ENCODE measurements at regions not wholly inside any gene's neighbourhood (a gene's known extent, or its start where the extent isn't known, plus 50 kb on each side); places are given as distances from the start of the nearest gene placed in this dataset.

DNA sequence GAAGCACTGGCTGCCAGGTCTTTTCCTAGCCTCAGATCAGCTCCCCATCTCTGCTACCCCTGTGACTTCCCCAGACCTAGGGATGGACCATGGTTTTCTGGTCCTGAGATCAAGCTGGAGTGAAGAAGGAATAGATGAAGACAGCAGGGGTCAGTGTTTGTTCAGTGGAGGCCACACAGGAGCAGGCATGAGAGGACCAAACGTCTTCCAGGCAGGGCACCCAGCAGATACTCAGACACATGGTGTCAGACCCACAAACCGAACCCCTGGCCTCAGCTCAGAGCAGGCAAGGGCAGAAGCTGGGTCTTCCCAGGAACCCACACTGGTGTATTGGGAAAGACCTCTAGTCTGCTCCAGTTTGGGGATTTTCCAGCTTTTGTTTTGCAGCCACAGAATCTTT is 189.7 kb downstream of the IRX5 start:
- H3K27ac Mint-ChIP-seq (ENCODE audit: unreplicated experiment), result no peak overlapping the region
- no peak overlapping the region for H3K9ac ChIP-seq (ENCODE audit: low read length)
- H3K27me3 Mint-ChIP-seq (ENCODE audit: low read depth, unreplicated experiment), result peaks cover 31% of the 10 kb centered on the region
- no peak overlapping the region for H3K27ac ChIP-seq (ENCODE audit: low read depth, low read length)
- no peaks in the 10 kb centered on the region for H3K9me3 ChIP-seq (ENCODE audit: insufficient read depth, low read depth, low read length)
- H3K4me3 ChIP-seq (ENCODE audit: insufficient read depth, low read depth, low read length), result no peak overlapping the region
- no peaks in the 10 kb centered on the region for H3K9me3 Mint-ChIP-seq (ENCODE audit: unreplicated experiment)
- no peak overlapping the region for H3K4me3 Mint-ChIP-seq (ENCODE audit: unreplicated experiment)
- H4K20me1 ChIP-seq (ENCODE audit: insufficient read depth, low read length), result no peaks in the 10 kb centered on the region
- H3K4me1 Mint-ChIP-seq (ENCODE audit: low read depth, unreplicated experiment), result no peaks in the 10 kb centered on the region
- H3K36me3 ChIP-seq (ENCODE audit: insufficient read depth, low read length), result no peaks in the 10 kb centered on the region
- no peak overlapping the region for H3K4me2 ChIP-seq (ENCODE audit: low read length)
- no peak overlapping the region for H2AFZ ChIP-seq (ENCODE audit: low read depth, low read length)
- DNase-seq (ENCODE audit: low read depth) (no peak), FAIRE-seq (no peak)
- no peaks in the 10 kb centered on the region for H3K36me3 Mint-ChIP-seq (ENCODE audit: low read depth, unreplicated experiment)
- TF ChIP-seq EZH2 (IDR thresholded peaks at IDR 0.05; ENCODE audit: insufficient read depth, low read length), result no peak
- TF ChIP-seq CTCF (IDR thresholded peaks at IDR 0.05; ENCODE audit: insufficient read depth, low read depth, low read length), result no peak
- no peaks in the 10 kb centered on the region for H3K27me3 ChIP-seq (ENCODE audit: insufficient read depth, low read length)
- H3K4me1 ChIP-seq (ENCODE audit: insufficient read depth, low read length), result no peaks in the 10 kb centered on the region
- no peaks in the 10 kb centered on the region for H3K79me2 ChIP-seq (ENCODE audit: insufficient read depth, low read length)

DNA sequence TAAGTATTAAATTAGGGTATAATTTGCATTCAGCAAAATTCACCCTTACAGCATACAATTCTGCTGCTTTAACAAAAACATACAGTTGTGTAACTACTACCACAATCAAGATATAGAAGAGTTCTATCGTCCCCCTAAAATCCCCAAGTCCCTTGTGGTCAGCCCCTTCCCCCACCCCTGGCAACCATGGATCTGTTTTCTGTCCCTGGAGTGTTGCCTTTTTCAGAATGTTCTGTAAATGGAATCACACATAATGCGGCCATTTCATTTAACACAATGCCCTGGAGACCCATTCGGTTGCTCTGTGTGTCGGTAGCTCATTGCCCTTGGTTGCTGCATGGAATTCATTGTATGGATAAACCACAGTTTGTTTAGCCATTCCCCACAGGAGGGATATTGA is 190.2 kb downstream of the IRX5 start:
- H3K4me1 ChIP-seq (ENCODE audit: insufficient read depth, low read length), result no peaks in the 10 kb centered on the region
- TF ChIP-seq EZH2 (IDR thresholded peaks at IDR 0.05; ENCODE audit: insufficient read depth, low read length) (no peak), CTCF (IDR thresholded peaks at IDR 0.05; ENCODE audit: insufficient read depth, low read depth, low read length) (no peak)
- no peak overlapping the region for H3K27ac Mint-ChIP-seq (ENCODE audit: unreplicated experiment)
- no peak overlapping the region for H3K4me3 ChIP-seq (ENCODE audit: insufficient read depth, low read depth, low read length)
- peaks cover 33% of the 10 kb centered on the region for H3K27me3 Mint-ChIP-seq (ENCODE audit: low read depth, unreplicated experiment)
- no peak overlapping the region for H3K9ac ChIP-seq (ENCODE audit: low read length)
- no peaks in the 10 kb centered on the region for H3K79me2 ChIP-seq (ENCODE audit: insufficient read depth, low read length)
- DNase-seq (ENCODE audit: low read depth), result no peak
- FAIRE-seq, result no peak
- no peaks in the 10 kb centered on the region for H3K36me3 Mint-ChIP-seq (ENCODE audit: low read depth, unreplicated experiment)
- no peak overlapping the region for H3K4me2 ChIP-seq (ENCODE audit: low read length)
- no peaks in the 10 kb centered on the region for H4K20me1 ChIP-seq (ENCODE audit: insufficient read depth, low read length)
- no peaks in the 10 kb centered on the region for H3K36me3 ChIP-seq (ENCODE audit: insufficient read depth, low read length)
- H3K27ac ChIP-seq (ENCODE audit: low read depth, low read length), result no peak overlapping the region
- H3K9me3 ChIP-seq (ENCODE audit: insufficient read depth, low read depth, low read length), result no peaks in the 10 kb centered on the region
- no peak overlapping the region for H2AFZ ChIP-seq (ENCODE audit: low read depth, low read length)
- no peak overlapping the region for H3K4me3 Mint-ChIP-seq (ENCODE audit: unreplicated experiment)
- H3K9me3 Mint-ChIP-seq (ENCODE audit: unreplicated experiment), result no peaks in the 10 kb centered on the region
- no peaks in the 10 kb centered on the region for H3K4me1 Mint-ChIP-seq (ENCODE audit: low read depth, unreplicated experiment)
- no peaks in the 10 kb centered on the region for H3K27me3 ChIP-seq (ENCODE audit: insufficient read depth, low read length)

DNA sequence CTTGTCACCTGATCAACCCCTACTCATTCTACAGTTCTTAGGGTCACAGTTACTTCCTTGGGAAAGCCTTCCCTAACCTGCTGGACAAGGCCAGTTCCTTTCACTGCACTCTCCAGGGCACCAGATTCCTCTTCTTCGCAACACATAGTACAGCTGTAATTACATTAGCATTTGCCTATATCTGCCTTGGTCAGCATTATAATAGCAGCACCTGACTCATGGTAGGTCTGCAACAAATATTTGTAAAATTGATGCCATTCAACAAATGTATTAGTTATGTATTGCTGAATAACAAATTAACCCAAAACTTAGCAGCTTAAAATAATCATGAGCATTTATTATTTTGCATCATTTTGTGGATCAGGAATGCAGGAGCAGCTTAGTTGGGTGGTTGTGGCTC is 193.0 kb downstream of the IRX5 start:
- DNase-seq (ENCODE audit: low read depth) (no peak), FAIRE-seq (no peak)
- Mint-ChIP-seq H3K4me3 (ENCODE audit: unreplicated experiment) (no peak overlapping the region), H3K27me3 (ENCODE audit: low read depth, unreplicated experiment) (peaks cover 38% of the 10 kb centered on the region), H3K4me1 (ENCODE audit: low read depth, unreplicated experiment) (no peaks in the 10 kb centered on the region), H3K9me3 (ENCODE audit: unreplicated experiment) (no peaks in the 10 kb centered on the region), H3K27ac (ENCODE audit: unreplicated experiment) (no peak overlapping the region), H3K36me3 (ENCODE audit: low read depth, unreplicated experiment) (no peaks in the 10 kb centered on the region)
- Histone ChIP-seq H4K20me1 (ENCODE audit: insufficient read depth, low read length) (no peaks in the 10 kb centered on the region), H2AFZ (ENCODE audit: low read depth, low read length) (no peak overlapping the region), H3K9ac (ENCODE audit: low read length) (no peak overlapping the region), H3K27ac (ENCODE audit: low read depth, low read length) (no peak overlapping the region), H3K4me1 (ENCODE audit: insufficient read depth, low read length) (no peaks in the 10 kb centered on the region), H3K4me3 (ENCODE audit: insufficient read depth, low read depth, low read length) (no peak overlapping the region), H3K27me3 (ENCODE audit: insufficient read depth, low read length) (no peaks in the 10 kb centered on the region), H3K36me3 (ENCODE audit: insufficient read depth, low read length) (no peaks in the 10 kb centered on the region), H3K4me2 (ENCODE audit: low read length) (no peak overlapping the region), H3K9me3 (ENCODE audit: insufficient read depth, low read depth, low read length) (no peaks in the 10 kb centered on the region), H3K79me2 (ENCODE audit: insufficient read depth, low read length) (no peaks in the 10 kb centered on the region)
- TF ChIP-seq CTCF (IDR thresholded peaks at IDR 0.05; ENCODE audit: insufficient read depth, low read depth, low read length) (no peak), EZH2 (IDR thresholded peaks at IDR 0.05; ENCODE audit: insufficient read depth, low read length) (no peak)
